ENCODE measurements at regions not wholly inside any gene's neighbourhood (a gene's known extent, or its start where the extent isn't known, plus 50 kb on each side); places are given as distances from the start of the nearest gene placed in this dataset.

GRCh38 chr16:86680162-86680561 lies 101.8 kb downstream of the FOXL1 start:
- no peaks in the 10 kb centered on the region for H3K9me3 ChIP-seq (replicated peaks; ENCODE audit: insufficient read depth, low read length)
- DNase-seq, result no peak
- TF ChIP-seq EZH2phosphoT487 (IDR thresholded peaks at IDR 0.05; ENCODE audit: low read length) (no peak), EZH2 (optimal IDR thresholded peaks at IDR 0.05; ENCODE audit: low read depth, low read length) (no peak), CTCF (IDR thresholded peaks at IDR 0.05; ENCODE audit: low read length) (no peak)
- no peaks in the 10 kb centered on the region for H4K20me1 ChIP-seq (ENCODE audit: insufficient read depth, low read length)
- no peak overlapping the region for H3K27ac ChIP-seq (ENCODE audit: low read length)
- no peaks in the 10 kb centered on the region for H3F3A ChIP-seq (ENCODE audit: insufficient read depth, low read length)
- H3K4me1 ChIP-seq (ENCODE audit: low read length), result no peaks in the 10 kb centered on the region
- H2AFZ ChIP-seq (ENCODE audit: low read length), result no peak overlapping the region
- H3K36me3 ChIP-seq (replicated peaks; ENCODE audit: insufficient read depth, low read length), result no peaks in the 10 kb centered on the region
- no peaks in the 10 kb centered on the region for H3K9me2 ChIP-seq (replicated peaks; ENCODE audit: insufficient read depth, low read length)
- no peak overlapping the region for H3K4me3 ChIP-seq (ENCODE audit: low read length)
- no peaks in the 10 kb centered on the region for H3K79me2 ChIP-seq (ENCODE audit: low read length)
- H3K27me3 ChIP-seq (replicated peaks; ENCODE audit: insufficient read depth, low read length), result peaks cover 19% of the 10 kb centered on the region
- no peak overlapping the region for H3K4me2 ChIP-seq (ENCODE audit: low read depth, low read length)
- no peak overlapping the region for H3K9ac ChIP-seq (ENCODE audit: low read length)

- H3K27me3 ChIP-seq (replicated peaks; ENCODE audit: insufficient read depth, low read length), result peaks cover 24% of the 10 kb centered on the region
Observed at GRCh38 chr16:86680661-86681030, 102.3 kb downstream of the FOXL1 start.

DNA sequence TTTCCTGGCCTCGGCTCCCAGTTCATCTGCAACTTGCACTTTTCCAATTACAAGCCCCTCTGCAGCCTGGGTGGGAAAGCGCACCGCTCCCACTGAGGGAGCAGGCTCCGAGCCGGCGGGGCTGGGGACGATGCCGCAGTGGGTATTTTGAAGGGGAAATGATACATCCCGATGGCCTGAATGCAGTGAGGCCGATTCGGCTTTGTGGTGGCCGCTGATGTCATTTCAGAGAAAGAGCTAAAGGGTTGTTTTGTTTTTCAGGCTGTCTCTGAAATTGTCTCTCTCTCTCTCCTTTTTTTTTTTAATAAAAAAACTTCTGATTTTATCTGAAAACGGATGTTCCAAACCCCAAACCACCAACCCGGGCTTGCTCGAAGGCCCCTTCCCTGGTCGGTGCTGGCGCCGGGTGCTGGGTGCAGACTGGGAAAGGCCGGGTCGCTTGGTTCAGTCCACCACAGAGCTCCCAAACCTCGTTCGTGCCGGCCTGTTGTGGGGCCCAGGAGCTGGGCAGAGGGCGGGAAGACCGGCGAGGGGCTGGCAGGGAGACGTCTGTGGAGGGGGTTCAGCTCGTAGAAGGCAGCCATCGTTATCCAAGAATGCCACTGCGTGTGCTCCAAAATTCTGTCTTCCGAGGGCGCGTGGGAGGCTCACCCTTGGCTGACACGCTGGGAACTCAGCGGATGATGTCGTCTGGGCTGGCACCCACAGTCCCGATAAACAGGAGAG lies 102.8 kb downstream of the FOXL1 start:
- H2AFZ ChIP-seq (ENCODE audit: low read length), result no peak overlapping the region
- no peak overlapping the region for H3K9ac ChIP-seq (ENCODE audit: low read length)
- peaks cover 25% of the 10 kb centered on the region for H3K27me3 ChIP-seq (replicated peaks; ENCODE audit: insufficient read depth, low read length)
- H4K20me1 ChIP-seq (ENCODE audit: insufficient read depth, low read length), result no peaks in the 10 kb centered on the region
- no peaks in the 10 kb centered on the region for H3F3A ChIP-seq (ENCODE audit: insufficient read depth, low read length)
- no peaks in the 10 kb centered on the region for H3K79me2 ChIP-seq (ENCODE audit: low read length)
- H3K4me3 ChIP-seq (ENCODE audit: low read length), result no peak overlapping the region
- DNase-seq, result no peak
- no peak for TF ChIP-seq CTCF (IDR thresholded peaks at IDR 0.05; ENCODE audit: low read length)
- TF ChIP-seq EZH2phosphoT487 (IDR thresholded peaks at IDR 0.05; ENCODE audit: low read length), result no peak
- TF ChIP-seq EZH2 (optimal IDR thresholded peaks at IDR 0.05; ENCODE audit: low read depth, low read length), result no peak
- no peaks in the 10 kb centered on the region for H3K9me3 ChIP-seq (replicated peaks; ENCODE audit: insufficient read depth, low read length)
- H3K9me2 ChIP-seq (replicated peaks; ENCODE audit: insufficient read depth, low read length), result no peaks in the 10 kb centered on the region
- H3K4me2 ChIP-seq (ENCODE audit: low read depth, low read length), result no peak overlapping the region
- H3K27ac ChIP-seq (ENCODE audit: low read length), result no peak overlapping the region
- H3K36me3 ChIP-seq (replicated peaks; ENCODE audit: insufficient read depth, low read length), result no peaks in the 10 kb centered on the region
- no peaks in the 10 kb centered on the region for H3K4me1 ChIP-seq (ENCODE audit: low read length)

More at GRCh38 chr16:86680661-86681030, 102.3 kb downstream of the FOXL1 start:
- no peak for DNase-seq
- H3K79me2 ChIP-seq (ENCODE audit: low read length), result no peaks in the 10 kb centered on the region
- no peak overlapping the region for H3K4me2 ChIP-seq (ENCODE audit: low read depth, low read length)
- no peaks in the 10 kb centered on the region for H3K36me3 ChIP-seq (replicated peaks; ENCODE audit: insufficient read depth, low read length)
- TF ChIP-seq EZH2phosphoT487 (IDR thresholded peaks at IDR 0.05; ENCODE audit: low read length) (no peak), CTCF (IDR thresholded peaks at IDR 0.05; ENCODE audit: low read length) (no peak), EZH2 (optimal IDR thresholded peaks at IDR 0.05; ENCODE audit: low read depth, low read length) (no peak)
- H2AFZ ChIP-seq (ENCODE audit: low read length), result no peak overlapping the region
- H3K9ac ChIP-seq (ENCODE audit: low read length), result no peak overlapping the region
- no peak overlapping the region for H3K4me3 ChIP-seq (ENCODE audit: low read length)
- H3K4me1 ChIP-seq (ENCODE audit: low read length), result no peaks in the 10 kb centered on the region
- H3K9me2 ChIP-seq (replicated peaks; ENCODE audit: insufficient read depth, low read length), result no peaks in the 10 kb centered on the region
- no peak overlapping the region for H3K27ac ChIP-seq (ENCODE audit: low read length)
- no peaks in the 10 kb centered on the region for H4K20me1 ChIP-seq (ENCODE audit: insufficient read depth, low read length)
- H3K9me3 ChIP-seq (replicated peaks; ENCODE audit: insufficient read depth, low read length), result no peaks in the 10 kb centered on the region
- no peaks in the 10 kb centered on the region for H3F3A ChIP-seq (ENCODE audit: insufficient read depth, low read length)
